Activated CD4-positive, alpha-beta T cell treated with anti-CD3 and anti-CD28 coated beads, Interleukin-2, Interleukin-6, amounts not matched to agents 100 ng/mL and 50 ng/mL, durations not matched to agents 16 hours and 8 hours (primary cell): ENCODE measurements at regions not wholly inside any gene's neighbourhood (a gene's known extent, or its start where the extent isn't known, plus 50 kb on each side); places are given as distances from the start of the nearest gene placed in this dataset.
"Not testable (repeated sequence)": the region's sequence is repeated elsewhere in the genome, so short reads cannot be mapped to it uniquely, and the experiment has no call there.

Experiments used
- DNase-seq: peaks from one replicate; pipeline ENCODE4 v3.0.0-alpha.2; 2020

GRCh38 chr12:97005174-97005573 is 98.1 kb downstream of the NEDD1 start:
- no peak for DNase-seq

GRCh38 chr12:97005646-97006045 is 98.6 kb downstream of the NEDD1 start:
- DNase-seq = no peak

GRCh38 chr12:97006585-97006984 is 99.5 kb downstream of the NEDD1 start:
- DNase-seq = no peak

- no peak for DNase-seq
Observed at GRCh38 chr12:97016163-97016562, 109.1 kb downstream of the NEDD1 start.

- DNase-seq = no peak
Observed at GRCh38 chr12:97017213-97017612, 110.2 kb downstream of the NEDD1 start.

GRCh38 chr12:97022536-97023230 is 115.6 kb downstream of the NEDD1 start:
- DNase-seq = no peak

- DNase-seq = no peak
Observed at GRCh38 chr12:97024393-97024792, 117.3 kb downstream of the NEDD1 start.

- DNase-seq = no peak
Observed at GRCh38 chr12:97026901-97027300, 119.8 kb downstream of the NEDD1 start.

- no peak for DNase-seq
Observed at GRCh38 chr12:97027482-97027881, 120.4 kb downstream of the NEDD1 start.

- no peak for DNase-seq
Observed at GRCh38 chr12:97038131-97038530, 131.1 kb downstream of the NEDD1 start.

- no peak for DNase-seq
Observed at GRCh38 chr12:97038834-97039233, 131.8 kb downstream of the NEDD1 start.

GRCh38 chr12:97046901-97047300 is 139.8 kb downstream of the NEDD1 start:
- no peak for DNase-seq

- no peak for DNase-seq
Observed at GRCh38 chr12:97047361-97047760, 140.3 kb downstream of the NEDD1 start.

GRCh38 chr12:97048421-97049035 is 141.5 kb downstream of the NEDD1 start:
- DNase-seq = no peak

GRCh38 chr12:97050509-97050908 is 143.5 kb downstream of the NEDD1 start:
- DNase-seq = no peak

- DNase-seq = no peak
Observed at GRCh38 chr12:97051341-97051740, 144.3 kb downstream of the NEDD1 start.

- no peak for DNase-seq
Observed at GRCh38 chr12:97061171-97061570, 154.1 kb downstream of the NEDD1 start.

- no peak for DNase-seq
Observed at GRCh38 chr12:97063292-97063935, 156.4 kb downstream of the NEDD1 start.

GRCh38 chr12:97075161-97075933 is 168.3 kb downstream of the NEDD1 start:
- DNase-seq = no peak

- no peak for DNase-seq
Observed at GRCh38 chr12:97075934-97076630, 169.0 kb downstream of the NEDD1 start.

- not testable (repeated sequence) for DNase-seq
Observed at GRCh38 chr12:97076912-97077311, 169.9 kb downstream of the NEDD1 start.

- DNase-seq = no peak
Observed at GRCh38 chr12:97082029-97082428, 175.0 kb downstream of the NEDD1 start.

- no peak for DNase-seq
Observed at GRCh38 chr12:97093187-97093683, 186.2 kb downstream of the NEDD1 start.
